ENCODE measurements at regions not wholly inside any gene's neighbourhood (a gene's known extent, or its start where the extent isn't known, plus 50 kb on each side); places are given as distances from the start of the nearest gene placed in this dataset.
A peak's percentile ranks its signal among the peaks of the same experiment; 100 is the strongest.
"Not testable (repeated sequence)": the region's sequence is repeated elsewhere in the genome, so short reads cannot be mapped to it uniquely, and the experiment has no call there.

DNA sequence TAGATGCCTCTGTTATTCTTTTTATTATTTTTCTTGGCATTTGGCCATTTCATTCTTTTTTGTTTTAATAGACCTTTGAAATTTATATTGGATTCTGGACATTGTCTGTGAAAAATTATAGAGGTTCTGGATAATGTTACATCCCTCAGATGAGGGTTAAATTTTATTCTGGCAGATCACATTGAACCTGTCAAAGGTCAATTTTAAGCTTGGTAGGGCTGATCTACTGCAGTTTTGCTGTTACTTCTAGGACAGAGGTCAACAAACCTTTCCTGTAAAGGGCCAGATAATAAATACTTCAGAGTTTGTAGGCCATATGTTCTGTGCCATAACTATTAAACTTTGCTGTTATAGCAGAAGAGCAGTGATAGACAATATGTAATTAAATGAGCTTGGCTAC is 318.9 kb upstream of the DPPA4 start:
- DNase-seq (ENCODE audit: low read depth), result no peak

DNA sequence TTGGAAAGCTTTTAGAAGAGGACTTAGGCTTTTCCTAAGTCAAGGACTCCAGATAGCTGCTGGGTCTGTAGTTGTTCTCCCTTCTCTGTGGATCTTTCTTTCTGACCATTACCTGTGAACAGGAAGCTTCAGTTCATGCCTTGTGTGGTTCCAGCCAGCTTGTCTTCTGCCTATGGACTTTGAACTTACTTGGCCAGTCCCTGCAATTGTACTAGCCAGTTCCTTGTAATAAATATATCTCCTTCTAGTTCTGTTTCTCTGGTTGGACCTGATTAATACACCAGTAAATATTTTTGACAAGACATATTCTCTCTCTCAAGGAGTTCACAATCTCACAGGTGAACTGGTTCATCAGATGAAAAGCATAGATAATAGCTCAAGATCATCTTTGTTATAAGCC is 341.3 kb upstream of the DPPA4 start:
- DNase-seq (ENCODE audit: low read depth), result no peak

DNA sequence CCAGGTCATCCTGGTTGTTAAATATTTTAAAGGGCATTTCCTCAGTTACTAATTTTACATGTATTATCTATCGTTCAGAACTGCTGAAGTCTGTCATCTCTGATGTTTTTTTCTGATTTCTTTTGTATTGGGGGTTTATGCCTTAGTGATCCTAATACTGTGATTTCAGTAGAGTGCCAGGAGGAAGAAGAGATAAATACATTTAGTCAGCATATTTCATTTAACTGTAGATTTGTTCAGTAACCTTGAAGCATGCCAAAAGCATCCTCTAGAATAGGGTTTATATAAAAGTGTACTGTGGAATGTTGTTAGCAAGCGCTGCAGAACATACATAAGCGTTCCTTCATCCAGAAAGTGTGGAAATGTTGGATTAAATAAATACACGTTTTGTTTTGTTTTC is 342.3 kb upstream of the DPPA4 start:
- no peak for DNase-seq (ENCODE audit: low read depth)

DNA sequence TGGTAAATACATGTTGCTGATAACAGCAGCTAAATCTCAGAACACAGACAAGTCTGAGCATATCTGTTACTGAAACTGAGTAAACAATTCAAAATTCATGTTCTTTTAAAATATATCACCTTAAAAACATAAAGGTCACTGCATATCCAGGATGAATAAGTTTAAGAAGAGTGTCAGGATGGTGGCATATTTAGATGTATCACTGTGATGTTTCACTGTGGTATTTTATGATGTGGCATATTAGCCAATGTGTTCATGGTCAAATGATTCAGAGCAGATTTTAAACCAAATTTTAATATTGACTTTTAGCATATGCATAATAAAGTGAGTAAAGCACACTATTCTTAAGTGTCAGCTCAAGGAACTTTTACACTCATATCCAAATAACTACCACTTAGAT is 346.4 kb upstream of the DPPA4 start:
- no peak for DNase-seq (ENCODE audit: low read depth)

DNA sequence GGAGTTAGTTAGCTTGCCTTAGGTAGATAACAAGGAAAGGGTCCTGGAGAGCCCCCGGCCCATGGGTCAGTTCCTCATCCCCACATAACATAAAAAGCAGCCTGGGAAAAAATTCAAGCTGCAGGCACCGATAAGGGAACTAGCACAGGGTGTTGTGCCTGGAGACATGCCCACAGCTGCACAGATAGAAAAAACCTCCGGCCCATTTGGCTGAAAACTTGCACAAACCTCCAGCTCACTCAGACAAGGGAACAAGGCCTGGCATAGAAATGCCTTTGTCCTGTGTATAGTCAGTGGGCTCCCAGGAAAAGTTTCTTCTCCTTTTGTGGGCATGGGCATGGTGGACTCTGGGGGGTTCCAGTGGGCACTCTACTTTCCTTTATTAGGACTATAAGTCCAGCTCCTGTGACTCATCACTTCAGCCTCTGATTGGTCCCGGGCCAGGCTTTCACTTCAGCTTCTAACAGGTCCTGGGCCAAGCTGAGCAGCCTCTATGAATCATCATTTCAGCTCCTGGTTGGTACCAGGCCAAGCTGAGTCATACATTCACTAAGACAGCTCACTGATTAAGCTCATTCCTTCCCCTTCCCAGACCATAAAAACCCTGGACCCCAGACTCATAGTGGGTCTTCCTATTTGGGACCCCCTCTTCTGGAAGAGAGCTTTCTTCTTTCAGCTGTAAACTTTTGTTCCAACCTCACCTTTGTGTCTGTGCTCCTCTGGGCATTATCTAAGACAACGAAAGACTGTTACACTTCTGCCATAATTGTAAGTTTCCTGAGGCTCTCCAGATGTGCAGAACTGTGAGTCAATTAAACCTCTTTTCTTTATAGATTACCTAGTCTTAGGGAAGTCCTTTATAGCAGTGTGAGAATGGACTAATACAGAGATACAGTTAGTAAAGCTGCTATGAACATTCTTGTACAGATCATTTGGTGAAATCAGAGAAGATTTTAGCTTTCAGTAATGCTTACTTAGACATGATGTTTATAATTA is 348.0 kb upstream of the DPPA4 start:
- no peak for DNase-seq (ENCODE audit: low read depth)

DNA sequence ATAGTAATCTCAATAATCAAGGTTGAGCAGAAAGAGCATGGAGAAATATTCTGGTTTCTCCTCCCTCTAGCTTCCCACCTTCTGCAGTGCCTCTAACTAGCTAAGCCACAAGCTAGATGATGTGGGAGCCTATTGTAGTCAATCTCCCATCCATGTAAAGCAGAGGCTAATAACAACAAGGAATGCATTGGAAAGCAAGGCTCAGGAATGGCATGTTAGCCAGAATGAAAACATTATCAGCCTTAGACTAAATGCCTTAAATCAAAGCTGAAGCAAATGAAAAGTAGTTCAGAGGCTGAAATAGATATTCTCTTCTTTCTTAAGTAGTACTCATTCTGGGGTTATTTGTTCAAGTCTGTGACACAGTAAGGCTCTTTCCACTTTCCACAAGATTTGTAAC is 350.3 kb upstream of the DPPA4 start:
- DNase-seq (ENCODE audit: low read depth), result no peak

DNA sequence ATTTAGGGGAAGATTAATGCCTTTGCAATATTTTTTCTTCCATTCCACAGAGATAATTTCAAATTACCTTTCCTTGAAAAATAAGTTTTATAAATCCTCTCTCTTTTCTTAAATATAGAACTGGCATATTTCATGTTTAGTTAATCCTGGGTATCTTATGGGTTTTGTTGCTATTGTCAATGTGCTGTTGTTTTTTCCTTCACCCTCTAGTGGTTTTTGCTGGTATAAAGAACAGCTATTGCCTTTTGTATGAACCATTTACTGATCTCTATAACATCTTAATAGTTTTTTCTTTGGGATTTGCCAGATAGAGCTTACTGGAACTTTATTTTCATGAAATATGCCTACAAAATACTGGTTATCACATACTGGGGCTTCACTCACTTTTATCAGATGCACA is 359.6 kb upstream of the DPPA4 start:
- no peak for DNase-seq (ENCODE audit: low read depth)

DNA sequence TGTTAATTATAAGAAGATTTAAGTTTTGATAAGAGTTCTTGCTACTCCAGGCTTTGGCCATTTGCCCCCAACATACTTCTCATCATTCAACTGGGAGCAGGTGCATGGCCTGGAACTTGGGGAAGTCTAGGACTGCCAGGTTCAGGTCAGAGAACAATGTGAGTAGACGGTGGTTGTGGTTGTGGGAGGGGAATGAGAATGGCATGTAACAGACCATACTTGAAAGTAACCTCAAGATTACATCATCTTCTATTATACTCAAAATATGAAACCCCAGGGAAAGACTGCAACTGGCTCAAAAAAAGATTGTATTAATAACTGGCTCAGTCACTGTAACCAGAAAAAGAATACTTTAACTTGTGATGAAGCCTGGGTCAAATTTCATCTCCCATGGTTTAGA is 364.9 kb upstream of the DPPA4 start:
- no peak for DNase-seq (ENCODE audit: low read depth)

DNA sequence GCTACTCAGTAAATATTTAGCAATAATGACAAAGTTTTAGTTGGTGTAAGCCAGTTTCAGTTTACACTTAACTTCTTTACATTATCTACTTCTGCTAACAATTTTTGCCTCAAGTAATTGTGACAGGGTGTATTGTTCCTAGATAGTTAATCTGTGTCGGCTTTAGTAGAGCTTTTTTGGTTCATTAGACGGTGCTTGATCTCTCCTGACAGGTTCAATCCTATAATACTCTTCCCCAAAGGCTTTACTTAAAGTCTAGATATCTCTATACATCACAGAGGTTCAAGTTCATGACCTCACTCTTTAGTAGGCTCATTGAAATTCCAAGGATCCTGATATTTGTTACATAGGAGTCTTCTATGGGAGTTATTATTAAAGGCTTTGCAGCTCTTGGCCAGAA is 365.6 kb upstream of the DPPA4 start:
- DNase-seq (ENCODE audit: low read depth), result no peak

DNA sequence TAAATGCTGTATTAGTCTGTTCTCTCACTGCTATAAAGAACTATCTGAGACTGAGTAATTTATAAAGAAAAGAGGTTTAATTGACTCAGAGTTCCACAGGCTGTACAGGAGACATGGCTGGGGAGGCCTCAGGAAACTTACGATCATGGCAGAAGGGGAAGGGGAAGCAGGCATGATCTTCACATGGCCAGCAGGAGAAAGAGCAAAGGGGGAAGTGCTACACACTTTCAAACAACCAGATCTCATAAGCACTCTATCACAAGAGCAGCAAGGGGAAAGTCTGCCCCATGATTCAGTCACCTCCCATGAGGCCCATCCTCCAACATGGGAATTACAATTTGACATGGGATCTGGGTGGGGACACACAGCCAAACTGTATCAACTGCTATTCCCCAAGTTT is 367.8 kb upstream of the DPPA4 start:
- DNase-seq (ENCODE audit: low read depth), result not testable (repeated sequence)

DNA sequence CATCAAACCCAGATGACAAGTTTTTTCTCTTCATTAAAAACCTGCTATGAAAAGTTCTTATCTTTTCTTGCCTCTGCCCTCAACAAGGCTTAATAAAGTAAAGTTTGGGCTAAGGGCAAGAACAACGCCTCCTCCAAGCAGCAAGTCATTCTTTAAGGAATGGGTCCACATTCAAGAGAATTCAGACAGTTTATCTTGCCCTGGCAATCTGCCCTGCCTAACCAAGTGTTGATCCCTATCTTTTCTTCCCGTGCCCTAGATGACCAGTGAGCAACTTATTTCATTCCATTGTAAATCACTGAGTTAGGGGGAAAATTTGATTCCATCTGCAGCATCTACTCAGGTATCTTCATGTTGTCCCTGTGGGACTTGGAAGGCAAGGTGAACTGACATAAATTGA is 370.3 kb upstream of the DPPA4 start:
- DNase-seq (ENCODE audit: low read depth), result no peak

DNA sequence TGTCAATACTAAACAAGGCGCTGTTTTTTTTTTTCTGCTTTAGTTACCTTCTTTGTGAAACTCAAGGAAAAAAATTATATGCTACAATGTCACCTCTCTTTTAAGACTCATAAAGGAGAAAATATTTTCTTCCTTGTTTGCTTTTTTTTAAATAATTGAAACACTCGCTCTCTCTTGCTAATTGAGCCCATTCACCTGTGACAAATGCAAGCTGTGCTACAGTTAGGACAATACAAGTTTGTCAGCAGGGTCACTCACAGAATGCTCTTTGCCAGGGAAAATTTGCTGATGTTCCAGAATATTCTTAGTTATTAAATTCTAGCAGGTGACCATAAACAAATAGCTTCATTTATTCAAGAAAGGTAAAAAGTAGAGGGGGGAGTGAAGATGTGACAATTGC is 375.9 kb upstream of the DPPA4 start:
- no peak for DNase-seq (ENCODE audit: low read depth)

DNA sequence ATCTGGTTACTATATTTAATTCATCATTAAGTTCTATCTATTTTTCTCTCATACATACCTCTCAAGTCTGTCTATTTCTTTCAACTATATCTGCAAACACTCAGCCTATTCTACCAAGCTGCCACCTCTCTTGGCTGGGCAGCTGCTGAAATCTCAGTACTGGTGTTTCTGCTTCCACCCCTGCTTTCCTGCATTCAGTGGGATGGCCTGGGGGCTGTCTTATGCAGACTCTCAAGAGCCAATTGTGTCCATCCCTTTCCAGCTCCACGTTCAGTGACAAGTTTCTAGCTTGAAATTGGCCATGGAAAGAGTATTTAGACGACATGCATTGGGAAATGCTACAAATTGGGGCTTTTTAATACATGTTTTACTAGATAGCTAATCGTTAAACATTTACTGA is 378.4 kb upstream of the DPPA4 start:
- DNase-seq (ENCODE audit: low read depth), result no peak

DNA sequence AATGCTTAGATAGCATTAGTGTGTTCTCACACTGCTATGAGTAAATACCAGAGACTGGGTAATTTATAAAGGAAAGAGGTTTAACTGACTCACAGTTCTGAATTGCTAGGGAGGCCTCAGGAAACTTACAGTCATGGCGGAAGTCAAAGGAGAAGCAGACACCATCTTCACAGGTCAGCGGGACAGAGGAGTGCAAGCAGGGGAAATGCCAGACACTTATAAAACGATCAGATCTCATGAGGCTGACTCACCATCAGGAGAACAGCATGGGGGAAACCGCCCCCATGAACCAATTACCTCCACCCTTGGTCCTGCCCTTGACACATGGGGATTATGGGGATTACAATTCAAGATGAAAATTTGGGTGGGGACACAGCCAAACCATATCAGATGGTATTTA is 381.5 kb upstream of the DPPA4 start:
- DNase-seq (ENCODE audit: low read depth), result no peak

DNA sequence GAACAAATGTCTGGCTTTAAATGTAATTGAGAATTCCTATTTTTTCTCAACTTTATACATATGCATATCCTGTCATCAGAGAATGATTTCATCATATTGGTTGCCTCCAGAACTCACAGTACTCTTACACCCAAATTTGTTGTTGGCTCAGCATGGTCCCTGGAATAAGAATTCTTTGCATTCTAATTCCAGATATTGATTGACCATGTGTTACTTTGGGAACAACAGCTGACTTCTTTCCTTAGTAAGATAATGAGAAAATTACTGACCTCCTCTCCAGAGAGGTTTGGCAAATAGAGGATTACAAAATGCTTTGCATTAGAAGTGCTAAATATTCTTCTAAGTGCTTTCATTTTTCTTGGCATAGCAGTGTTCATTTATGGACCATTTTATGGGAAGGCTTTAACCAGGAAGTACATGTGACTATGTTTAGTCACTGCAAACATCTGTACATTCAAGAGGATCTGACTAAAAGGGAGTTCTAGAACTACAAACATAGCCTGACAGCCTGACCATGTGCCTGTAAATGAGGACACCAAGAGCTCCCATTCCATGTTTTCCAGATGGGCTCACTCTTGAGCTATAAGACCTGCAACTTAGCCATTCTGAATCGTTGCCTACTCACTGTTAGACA is 391.6 kb upstream of the DPPA4 start:
- DNase-seq (ENCODE audit: low read depth), result no peak

DNA sequence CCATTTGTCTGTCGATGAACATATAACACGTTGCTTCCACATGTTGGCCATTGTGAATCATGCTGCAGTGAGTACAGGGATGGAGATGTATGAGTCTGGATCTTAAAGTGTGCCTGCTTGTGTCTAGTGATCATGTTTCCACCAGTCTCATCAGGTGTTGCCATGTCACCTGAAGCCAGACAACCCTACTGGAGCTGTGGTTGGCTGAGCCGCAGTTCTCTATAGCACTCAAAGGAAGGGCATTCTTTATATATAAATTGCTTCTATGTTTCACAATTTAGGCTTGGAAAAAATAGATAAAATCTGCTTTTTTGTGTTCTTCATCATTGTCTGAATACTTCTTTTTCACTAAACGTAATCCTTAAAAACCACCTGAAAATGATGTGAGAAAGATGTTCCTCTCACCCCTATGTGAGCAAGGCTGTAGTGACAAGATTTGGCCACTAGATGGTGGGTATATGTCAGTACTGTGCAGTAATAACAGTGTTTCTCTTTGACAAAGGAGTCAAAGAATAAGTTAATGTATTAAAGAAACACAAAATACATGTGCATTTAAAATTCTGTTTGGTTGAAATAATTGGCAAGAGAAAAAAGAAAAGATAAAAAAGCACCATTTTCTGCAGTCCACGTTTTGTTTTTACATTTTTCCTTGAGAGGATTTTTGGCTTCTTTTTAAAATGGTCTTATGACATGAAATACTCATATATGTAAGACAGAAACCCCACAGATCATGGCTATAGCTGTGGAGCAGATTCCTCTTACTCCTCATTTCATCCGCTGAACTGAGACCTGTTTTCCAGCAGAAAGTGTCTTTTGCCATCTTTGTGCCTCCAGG is 394.5 kb upstream of the DPPA4 start:
- DNase-seq (ENCODE audit: low read depth), result peak; percentile 28

DNA sequence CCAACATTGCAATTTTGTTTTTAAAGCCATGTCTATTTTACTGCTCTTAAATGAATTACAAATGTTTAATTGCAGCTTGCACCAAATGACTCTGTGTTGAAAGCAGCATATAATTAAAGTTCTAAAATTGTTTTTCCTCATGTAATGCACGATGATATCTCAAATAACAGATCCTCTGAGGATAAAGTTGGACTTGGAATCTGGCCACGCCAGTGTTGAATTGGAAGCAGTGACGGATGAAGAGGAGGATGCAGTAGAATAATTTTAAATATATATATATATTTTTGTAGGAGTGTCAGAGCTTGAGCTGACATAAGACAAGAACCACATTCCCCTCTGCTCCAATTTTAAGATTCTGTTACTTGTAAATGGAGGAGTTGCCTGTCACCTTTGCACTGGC is 406.6 kb upstream of the DPPA4 start:
- DNase-seq (ENCODE audit: low read depth), result no peak

DNA sequence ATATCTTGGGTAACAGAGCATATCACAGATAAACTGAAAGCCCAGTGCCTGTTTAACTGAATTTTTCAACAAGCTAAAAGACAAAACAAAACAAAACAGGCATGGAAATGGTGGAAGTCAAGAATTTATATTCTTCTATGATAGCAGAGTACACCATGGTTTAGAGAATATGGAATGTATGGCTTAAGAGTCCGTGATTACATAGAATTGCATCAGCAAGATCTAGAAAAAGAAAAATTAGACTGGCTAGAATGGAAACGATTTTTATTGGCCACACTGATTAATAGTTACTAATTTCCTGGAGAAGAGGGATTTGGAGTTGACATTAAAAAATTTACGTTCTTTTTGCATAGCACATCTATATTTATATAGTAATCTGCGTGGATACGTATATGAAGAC is 435.2 kb upstream of the DPPA4 start:
- no peak for DNase-seq (ENCODE audit: low read depth)

DNA sequence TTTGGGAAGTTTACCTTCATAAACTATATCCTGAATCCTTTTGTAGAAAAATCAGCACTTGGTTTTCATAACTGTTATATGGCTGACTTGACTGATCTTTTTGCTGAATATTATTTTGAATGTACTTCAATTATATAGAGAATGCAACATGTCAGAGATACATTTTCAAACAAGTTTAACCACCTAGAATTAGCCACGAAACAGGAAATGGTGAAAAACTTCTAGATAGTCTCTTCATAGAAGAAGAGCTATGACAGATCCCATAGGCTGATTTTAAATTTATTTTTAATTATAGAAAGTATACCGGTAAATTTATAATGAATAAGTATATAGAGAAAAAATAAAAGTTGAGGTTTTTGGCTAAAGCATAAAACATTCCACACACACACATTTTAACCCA is 436.8 kb upstream of the DPPA4 start:
- no peak for DNase-seq (ENCODE audit: low read depth)

DNA sequence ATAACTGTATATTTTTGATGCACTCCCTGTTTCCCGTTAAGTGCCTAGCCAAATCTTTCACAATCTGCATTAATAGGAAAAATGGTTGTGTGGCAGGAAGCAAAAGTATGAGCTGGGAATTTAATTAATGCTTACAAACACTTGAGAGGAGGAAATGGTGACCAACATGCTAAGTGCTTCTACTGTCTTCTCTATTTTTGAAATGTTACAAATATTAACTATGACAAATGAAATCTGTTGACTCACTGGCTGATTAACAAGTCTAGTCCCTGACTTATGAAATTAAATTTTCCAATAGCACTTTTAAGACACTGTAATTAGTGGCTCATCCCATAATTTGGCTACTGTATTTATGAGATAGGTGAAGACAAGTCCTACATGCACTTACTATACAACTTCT is 446.9 kb upstream of the DPPA4 start:
- DNase-seq (ENCODE audit: low read depth), result no peak

DNA sequence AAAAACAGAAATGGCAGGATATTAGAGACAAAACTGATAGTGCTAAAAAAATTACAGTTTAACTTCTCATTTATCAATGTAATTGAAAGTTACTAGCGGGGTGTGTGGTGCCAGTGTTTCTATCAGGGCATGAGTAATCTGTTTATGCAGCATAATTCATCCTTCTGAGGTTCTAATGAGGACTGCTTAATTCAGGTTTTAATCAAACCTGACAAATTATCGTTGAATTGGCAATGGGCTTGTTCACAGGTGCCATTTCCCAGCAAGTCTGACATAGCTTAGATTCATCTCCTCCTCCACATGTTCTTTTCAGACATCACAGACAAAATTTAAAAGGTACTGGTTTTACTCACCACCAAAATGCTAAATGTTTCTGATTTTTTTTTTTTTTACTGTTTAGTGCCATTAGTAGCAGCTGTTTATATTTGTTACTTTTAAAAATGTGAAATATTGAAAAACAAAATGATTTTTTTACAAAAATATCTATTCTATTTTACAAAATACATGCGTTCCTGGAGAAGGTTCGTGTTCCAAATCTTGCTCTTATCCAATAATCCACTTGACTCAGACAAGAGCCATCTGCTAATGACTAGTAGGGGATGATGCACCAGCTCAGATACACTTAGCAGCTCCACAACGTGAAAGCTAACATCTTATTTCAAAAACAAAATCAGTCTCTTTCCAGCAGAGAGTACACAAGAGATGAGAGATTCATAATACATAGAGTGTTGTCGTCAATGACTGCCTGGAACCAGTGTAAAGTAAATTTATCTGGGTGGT is 447.7 kb upstream of the DPPA4 start:
- DNase-seq (ENCODE audit: low read depth), result no peak

DNA sequence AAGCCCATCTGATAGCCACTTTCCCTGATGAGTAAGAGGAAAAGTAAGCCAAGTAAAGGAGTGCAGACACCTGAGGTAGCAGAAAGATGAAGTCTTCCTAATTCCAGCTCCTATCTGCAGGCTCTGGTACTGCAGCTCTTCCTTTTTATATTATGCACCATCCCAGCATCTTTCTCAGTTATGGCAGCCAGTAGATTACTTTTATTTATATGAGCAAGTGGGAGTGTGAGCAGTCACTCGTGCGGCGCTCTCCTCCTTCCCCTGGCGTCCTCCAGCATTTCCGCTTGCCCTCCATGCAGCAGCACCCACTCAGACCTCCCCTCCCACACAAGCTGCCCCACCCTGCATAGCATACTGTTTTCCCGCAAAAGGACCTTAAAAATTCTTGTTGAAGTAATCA is 465.9 kb upstream of the DPPA4 start:
- DNase-seq (ENCODE audit: low read depth), result no peak

Data from stimulated activated CD8-positive, alpha-beta memory T cell treated with anti-CD3 and anti-CD28 coated beads, Interleukin-4, amount 100 ng/mL, for 24 hours (primary cell).